GM12873 (cell line): ENCODE measurements at regions not wholly inside any gene's neighbourhood (a gene's known extent, or its start where the extent isn't known, plus 50 kb on each side); places are given as distances from the start of the nearest gene placed in this dataset.

Source experiments
- TF ChIP-seq, protein P1 (sequence below): IDR thresholded peaks from 2 replicates; pipeline ENCODE4 v1.5.1; 2012; ENCODE audit warnings: low read depth, mild to moderate bottlenecking, moderate library complexity, low read length, control low read depth; ENCODE audit not compliant: insufficient read depth; ENCODE audit errors: missing control alignments

DNA sequence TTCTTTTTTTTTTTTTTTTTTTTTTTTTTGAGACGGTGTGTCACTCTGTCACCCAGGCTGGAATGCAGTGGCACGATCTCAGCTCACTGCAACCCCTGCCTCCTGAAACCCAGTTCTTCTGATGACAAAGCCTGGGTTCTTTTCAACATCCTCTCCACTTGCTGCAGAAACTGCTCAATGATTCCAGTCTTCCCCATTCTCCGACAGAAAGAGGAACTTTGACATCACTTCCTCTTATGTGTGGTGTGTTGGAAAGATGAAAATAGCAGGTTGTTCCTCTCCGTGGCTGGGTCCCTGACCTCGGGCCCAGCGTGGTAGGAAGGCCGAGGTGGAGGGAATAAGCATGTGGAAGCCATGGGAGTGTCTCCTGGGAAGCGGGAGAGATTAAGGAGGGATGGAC lies 198.4 kb downstream of the PHETA1 start:
- TF ChIP-seq, protein P1, sequence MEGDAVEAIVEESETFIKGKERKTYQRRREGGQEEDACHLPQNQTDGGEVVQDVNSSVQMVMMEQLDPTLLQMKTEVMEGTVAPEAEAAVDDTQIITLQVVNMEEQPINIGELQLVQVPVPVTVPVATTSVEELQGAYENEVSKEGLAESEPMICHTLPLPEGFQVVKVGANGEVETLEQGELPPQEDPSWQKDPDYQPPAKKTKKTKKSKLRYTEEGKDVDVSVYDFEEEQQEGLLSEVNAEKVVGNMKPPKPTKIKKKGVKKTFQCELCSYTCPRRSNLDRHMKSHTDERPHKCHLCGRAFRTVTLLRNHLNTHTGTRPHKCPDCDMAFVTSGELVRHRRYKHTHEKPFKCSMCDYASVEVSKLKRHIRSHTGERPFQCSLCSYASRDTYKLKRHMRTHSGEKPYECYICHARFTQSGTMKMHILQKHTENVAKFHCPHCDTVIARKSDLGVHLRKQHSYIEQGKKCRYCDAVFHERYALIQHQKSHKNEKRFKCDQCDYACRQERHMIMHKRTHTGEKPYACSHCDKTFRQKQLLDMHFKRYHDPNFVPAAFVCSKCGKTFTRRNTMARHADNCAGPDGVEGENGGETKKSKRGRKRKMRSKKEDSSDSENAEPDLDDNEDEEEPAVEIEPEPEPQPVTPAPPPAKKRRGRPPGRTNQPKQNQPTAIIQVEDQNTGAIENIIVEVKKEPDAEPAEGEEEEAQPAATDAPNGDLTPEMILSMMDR = no peak

DNA sequence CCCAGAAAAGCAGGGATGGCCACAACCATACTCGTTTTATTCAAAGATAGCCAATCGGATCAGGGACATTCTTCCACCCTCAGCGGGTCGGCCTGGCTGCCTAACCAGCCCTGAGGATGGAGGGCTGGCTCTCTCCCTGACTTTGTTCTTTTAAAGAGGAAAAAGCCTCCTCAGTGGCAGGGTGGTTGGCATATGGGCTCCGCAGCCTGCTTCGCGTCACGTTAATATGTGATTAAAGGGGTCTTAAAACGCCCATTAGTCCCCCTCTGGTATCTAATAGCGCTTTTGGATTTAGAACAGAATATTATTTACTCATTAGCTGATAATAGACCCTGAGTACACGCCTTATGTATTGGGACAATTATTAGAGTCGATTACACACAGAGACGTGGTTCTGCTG lies 199.4 kb downstream of the PHETA1 start:
- TF ChIP-seq, protein P1 = no peak

DNA sequence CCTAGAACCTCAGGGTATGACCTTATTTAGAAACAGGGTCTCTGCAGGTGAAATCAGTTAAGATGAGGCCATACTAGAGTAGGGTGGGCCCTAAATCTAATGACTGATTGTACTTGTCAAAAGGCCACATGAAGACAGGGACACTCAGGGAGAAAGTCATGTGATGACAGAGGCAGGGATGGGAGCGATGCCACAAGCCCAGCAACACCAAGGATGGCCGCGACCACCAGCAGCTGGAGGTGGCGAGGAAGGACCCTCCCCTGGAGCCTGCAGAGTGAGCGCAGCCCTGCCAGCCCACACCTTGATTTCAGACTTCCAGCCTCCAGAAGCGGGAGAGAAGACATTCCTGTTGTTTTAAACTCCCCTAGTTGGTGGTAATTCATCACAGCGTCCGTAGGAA lies 199.9 kb downstream of the PHETA1 start:
- TF ChIP-seq, protein P1 = no peak

DNA sequence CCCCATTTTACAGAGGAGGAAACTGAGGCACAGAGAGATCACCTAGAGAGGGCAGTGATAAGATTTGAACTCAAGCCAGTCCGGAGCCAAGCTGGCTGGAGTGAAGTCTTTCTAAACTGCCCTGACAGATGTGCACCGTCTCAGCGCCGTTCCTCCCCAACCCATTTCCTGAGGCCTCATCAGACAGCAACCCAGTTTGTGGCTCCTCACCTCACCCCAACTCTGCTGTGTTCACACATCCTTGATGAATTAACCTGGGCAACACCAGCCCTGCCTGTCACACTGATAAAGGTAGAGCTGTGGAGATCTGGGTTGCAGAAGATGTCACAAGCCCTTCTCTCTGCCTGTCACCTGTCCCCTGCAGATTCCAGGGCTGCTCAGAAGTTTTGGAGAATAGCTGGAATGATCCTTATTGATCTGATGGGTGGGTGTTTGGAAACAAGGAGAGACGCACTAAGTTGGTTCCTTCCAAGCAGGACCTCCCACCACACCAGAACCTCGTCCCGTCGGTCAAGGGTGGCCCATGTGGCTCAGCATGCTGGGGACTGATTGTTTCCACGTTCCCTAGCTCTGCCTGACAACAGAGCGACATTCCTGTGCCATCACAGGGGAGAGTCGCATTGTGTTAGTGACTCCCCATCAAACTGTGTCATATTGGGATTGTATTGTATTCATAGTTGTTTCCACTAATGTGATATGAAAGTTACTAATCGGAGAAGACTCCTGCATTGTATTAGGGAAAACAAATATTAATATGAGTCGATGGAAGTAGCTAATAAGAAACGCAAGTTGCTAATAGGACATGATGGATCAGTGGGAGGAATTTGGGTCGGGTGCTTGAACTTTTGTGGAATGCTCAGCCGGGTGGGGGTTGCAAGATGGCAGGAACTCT lies 200.6 kb downstream of the PHETA1 start:
- TF ChIP-seq, protein P1 = no peak

DNA sequence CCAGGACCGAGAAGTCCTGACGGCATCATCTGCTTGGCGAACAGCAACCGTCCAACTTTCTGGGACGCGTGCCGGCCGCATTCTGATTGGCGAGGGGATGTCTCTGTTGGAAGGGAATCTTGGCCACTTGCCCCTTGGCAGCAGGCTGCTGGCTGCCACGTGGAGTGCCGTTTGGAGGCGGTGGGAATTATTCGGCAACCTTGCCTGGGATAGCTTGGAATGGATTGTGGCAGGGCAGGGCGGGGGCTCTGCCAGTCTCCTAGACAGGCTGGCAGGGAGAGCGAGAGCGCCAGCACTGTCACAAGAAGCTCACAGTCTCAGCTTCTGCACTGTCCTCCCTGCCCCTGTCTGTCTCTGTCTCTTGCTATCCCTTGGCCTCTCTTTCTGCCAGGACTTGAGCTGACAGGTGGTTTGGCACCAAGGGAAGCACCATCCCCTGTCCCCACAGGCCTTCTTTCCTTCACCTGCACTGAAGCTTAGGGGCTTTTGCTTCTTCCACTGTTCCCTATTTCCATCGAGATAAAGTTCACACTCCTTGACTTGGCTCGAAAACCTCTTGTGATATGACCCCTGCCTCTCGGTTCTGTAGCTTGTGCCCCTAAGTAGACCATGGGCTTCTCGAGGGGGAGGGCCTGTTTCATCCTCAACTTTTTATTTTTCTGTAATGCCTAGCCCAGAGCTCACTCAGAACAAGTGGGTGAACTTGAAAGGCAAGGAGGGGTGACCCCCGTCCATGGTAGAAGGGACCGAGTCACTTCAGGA lies 201.9 kb downstream of the PHETA1 start:
- TF ChIP-seq, protein P1 = no peak

DNA sequence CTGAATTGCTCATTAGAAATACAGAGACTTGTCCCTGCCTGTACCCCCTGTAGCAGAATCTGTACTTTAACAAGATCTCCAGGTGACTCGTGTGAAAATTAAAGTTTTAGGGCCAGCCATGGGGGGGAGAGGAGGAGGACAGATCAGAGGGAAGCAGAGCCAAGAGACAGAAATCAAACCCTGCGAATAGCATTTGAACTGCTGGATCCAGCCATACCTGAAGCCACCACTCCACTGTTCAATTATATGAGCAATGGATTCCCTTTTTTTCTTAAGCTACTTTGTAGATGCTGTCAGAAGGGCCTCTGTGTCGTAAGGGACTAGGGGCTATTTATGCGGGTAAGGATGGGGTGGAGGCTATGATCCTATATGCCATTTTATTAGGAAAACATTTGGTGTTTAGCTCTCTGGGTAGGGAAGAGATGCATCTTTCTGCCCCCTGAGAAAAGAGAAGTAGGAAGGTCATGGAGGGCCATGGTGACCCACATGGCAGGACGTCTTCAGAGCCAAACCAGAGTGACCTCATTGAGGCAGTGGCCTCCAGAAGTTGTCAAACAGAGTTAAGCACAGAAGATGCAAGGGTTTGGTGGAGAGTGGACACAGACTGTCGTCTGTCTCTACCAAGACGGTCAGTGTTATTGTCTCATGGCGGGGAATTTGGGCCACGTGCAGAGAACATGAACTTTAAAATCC lies 203.9 kb downstream of the PHETA1 start:
- TF ChIP-seq, protein P1 = no peak

DNA sequence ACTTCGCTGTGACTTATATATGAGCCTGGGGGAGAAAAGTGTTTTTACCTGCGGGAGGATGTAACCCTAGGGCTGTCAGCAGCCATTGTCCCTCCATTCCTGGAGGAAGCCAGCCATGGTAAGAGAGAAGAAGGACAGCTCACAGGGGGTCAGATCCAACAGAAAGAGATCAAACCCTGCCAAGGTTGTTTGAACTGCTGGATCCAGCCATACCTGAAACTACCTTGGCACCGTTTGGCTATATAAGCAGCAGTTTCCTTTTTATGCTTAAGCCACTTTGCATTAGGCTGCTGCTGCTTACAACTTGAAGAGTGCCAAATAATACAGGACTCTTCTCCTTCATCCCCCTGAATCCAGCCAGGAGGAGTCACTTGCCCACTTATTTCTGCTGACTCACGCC lies 205.5 kb downstream of the PHETA1 start:
- TF ChIP-seq, protein P1 = no peak
